Upper lobe of right lung (tissue), 1 donor: ENCODE measurements at regions not wholly inside any gene's neighbourhood (a gene's known extent, or its start where the extent isn't known, plus 50 kb on each side); places are given as distances from the start of the nearest gene placed in this dataset.

ENCODE experiments used
- ATAC-seq: fragments of 200-7000 bp; cut with Tn5 transposase; one replicate; pipeline ENCODE4 v1.9.1; 2020; ENCODE audit warnings: mild to moderate bottlenecking, moderate library complexity
- DNase-seq: peaks from one replicate; pipeline ENCODE4 v3.0.0-alpha.2; 2020
- H3K27ac ChIP-seq: fragments of 200-600 bp; one replicate; pipeline ENCODE4 v1.8.0; 2022
- H3K27me3 ChIP-seq: fragments of 200-600 bp; one replicate; pipeline ENCODE4 v1.8.0; 2022; ENCODE audit warnings: mild to moderate bottlenecking
- H3K36me3 ChIP-seq: fragments of 200-600 bp; one replicate; pipeline ENCODE4 v1.8.0; 2022
- H3K4me1 ChIP-seq: fragments of 200-600 bp; one replicate; pipeline ENCODE4 v1.8.0; 2022
- H3K4me3 ChIP-seq: fragments of 200-600 bp; one replicate; pipeline ENCODE4 v1.8.0; 2022; ENCODE audit warnings: mild to moderate bottlenecking
- H3K9me3 ChIP-seq: fragments of 200-600 bp; one replicate; pipeline ENCODE4 v1.8.0; 2022
- CTCF ChIP-seq: fragments of 200-600 bp; IDR thresholded peaks from one replicate; pipeline ENCODE4 v1.8.0; 2022; ENCODE audit warnings: antibody characterized with exemption
- intact Hi-C: fragments of 100-400 bp; cut with DNase I; formaldehyde crosslinking; loops from one replicate; pipeline ENCODE4 v1.11.0; 2022
- donor health status: DM: no; HTN: yes; CAD: no; lungs with severe emphysema.

DNA sequence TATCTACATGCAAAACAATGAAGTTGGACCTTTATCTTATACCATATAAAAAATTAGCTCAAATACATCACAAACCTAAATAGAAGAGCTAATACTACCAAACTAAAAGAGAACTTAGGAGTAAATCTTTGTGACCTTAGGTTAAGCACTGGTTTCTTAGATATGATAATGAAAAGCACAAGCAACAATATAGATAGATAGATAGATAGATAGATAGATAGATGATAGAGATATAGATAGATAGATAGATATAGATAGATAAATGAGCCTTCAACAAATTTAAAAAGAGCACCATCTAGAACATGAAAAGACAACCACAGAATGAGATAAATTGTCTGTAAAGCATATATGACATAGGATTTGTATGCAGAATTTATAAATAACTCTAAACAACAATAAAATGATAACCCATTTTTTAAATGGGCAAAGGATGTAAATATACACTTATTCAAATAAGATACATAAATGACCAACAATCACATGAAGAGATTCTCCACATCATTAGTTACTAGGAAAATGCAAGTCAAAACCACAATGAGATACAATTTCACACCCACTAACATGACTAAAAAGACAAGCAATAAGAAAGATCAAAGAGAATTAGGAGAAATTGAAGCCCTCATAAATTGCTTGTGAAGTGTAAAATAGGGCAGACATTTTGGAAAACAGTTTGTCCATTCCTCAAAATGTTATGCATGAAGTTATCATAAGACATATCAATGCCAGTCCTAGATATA, 293.7 kb downstream of the BTG1 start:
- Histone ChIP-seq H3K4me3 (no peak overlapping the region), H3K27ac (no peak overlapping the region), H3K27me3 (no peaks in the 10 kb centered on the region), H3K4me1 (peaks cover 5% of the 10 kb centered on the region), H3K9me3 (no peaks in the 10 kb centered on the region), H3K36me3 (no peaks in the 10 kb centered on the region)
- intact Hi-C loops: no loop called here
- TF ChIP-seq CTCF: no peak
- DNase-seq (no peak), ATAC-seq (no peak)

DNA sequence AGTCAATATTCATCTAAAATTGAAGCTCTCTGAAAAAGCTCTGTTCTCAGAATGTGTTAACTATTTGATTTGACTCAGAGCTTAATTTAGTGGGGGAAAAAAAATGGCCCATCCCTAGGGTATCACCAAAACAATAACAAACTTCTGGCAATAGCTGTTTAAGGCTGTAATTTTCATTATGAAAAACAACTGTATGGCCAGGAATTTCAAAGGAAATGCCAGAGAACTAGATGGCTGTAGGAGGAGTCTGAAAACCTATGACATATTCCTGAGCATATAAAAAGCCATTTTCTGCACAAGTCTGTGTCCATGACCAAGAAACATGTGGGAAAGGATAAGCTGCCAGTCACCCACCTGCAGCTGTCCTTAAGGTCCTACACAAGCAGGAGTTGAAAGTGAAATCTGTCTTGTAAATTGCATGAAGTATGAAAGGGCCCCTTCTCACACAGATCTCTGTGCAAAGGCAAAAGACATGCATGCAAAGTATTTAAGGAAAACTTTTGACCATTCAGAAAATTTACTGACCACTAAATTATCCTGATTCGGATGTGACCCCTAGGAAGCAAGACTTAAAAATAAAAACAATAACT, 299.1 kb downstream of the BTG1 start:
- Histone ChIP-seq H3K27me3 (no peaks in the 10 kb centered on the region), H3K4me1 (no peaks in the 10 kb centered on the region), H3K36me3 (no peaks in the 10 kb centered on the region), H3K9me3 (no peaks in the 10 kb centered on the region), H3K4me3 (no peak overlapping the region), H3K27ac (no peak overlapping the region)
- no peak for TF ChIP-seq CTCF
- intact Hi-C loops: no loop called here
- ATAC-seq: no peak
- no peak for DNase-seq

- Histone ChIP-seq H3K36me3 (no peaks in the 10 kb centered on the region), H3K27ac (no peak overlapping the region), H3K4me1 (no peaks in the 10 kb centered on the region), H3K9me3 (no peaks in the 10 kb centered on the region), H3K27me3 (no peaks in the 10 kb centered on the region), H3K4me3 (no peak overlapping the region)
- no peak for DNase-seq
- intact Hi-C loops: no loop called here
- TF ChIP-seq CTCF: no peak
- no peak for ATAC-seq
Observed at GRCh38 chr12:91845365-91845764, 300.3 kb downstream of the BTG1 start.

GRCh38 chr12:91841822-91842221, 303.8 kb downstream of the BTG1 start:
- intact Hi-C loops: no loop called here

GRCh38 chr12:91836696-91837095, 308.9 kb downstream of the BTG1 start:
- Histone ChIP-seq H3K27ac (no peak overlapping the region), H3K27me3 (no peaks in the 10 kb centered on the region), H3K36me3 (no peaks in the 10 kb centered on the region), H3K4me3 (no peak overlapping the region), H3K9me3 (no peaks in the 10 kb centered on the region), H3K4me1 (no peaks in the 10 kb centered on the region)
- ATAC-seq (no peak), DNase-seq (no peak)
- TF ChIP-seq CTCF: no peak
- intact Hi-C loops: no loop called here

More at GRCh38 chr12:91841822-91842221, 303.8 kb downstream of the BTG1 start:
- no peak for ATAC-seq
- no peak overlapping the region for H3K4me3 ChIP-seq
- H3K9me3 ChIP-seq: no peaks in the 10 kb centered on the region
- no peaks in the 10 kb centered on the region for H3K4me1 ChIP-seq
- no peak overlapping the region for H3K27ac ChIP-seq
- no peaks in the 10 kb centered on the region for H3K27me3 ChIP-seq
- no peaks in the 10 kb centered on the region for H3K36me3 ChIP-seq
- TF ChIP-seq CTCF: no peak
- no peak for DNase-seq
